ENCODE measurements at regions not wholly inside any gene's neighbourhood (a gene's known extent, or its start where the extent isn't known, plus 50 kb on each side); places are given as distances from the start of the nearest gene placed in this dataset.

DNA sequence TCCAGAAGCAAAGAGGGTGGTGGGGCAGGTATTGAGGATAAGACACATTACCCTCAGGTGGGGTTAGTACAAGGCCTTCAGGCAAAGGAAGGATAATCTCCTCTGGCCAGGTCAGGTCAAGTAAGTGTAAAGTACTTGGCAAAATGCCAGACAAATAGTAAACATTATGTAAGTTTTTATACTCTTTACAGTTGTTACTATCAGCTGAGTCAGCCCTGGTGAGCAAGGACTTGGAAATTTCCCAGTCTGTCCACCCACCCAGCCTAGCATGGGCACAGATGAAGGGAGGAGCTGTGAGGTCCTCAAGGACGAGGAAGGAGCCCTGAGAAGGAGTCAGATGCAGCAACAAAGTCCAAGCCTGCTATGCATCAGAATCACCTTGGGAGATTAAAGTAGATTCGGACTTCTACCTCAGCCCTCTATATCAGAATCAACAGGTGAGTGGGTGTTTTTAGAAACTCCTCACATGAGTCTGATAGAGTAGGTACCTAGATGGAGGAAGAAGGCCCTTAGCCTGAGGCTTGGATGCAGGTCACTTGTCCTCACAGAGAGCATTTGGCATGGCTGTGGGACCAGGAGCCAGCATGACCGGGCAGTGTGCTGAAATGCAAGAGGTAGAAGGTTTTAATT lies 50.2 kb upstream of the BARX1 start:
- 83 to 89% (median 89%) methylated on average over 3 of the region's 3 CpGs for WGBS, 3 donors
- intact Hi-C loops (cut with DNase I): no loop called here
- no peak for DNase-seq
- ATAC-seq: no peak
- Histone ChIP-seq H3K4me1 (no peaks in the 10 kb centered on the region), H3K9me3 (no peaks in the 10 kb centered on the region), H3K4me3 (no peak overlapping the region), H3K27me3 (ENCODE audit: insufficient read depth in 3 of 3, low read length in 2 of 3) (peaks cover 0 to 4% (median 0%) of the 10 kb centered on the region in 3 donors), H3K27ac (no peak overlapping the region), H3K36me3 (ENCODE audit: insufficient read depth in 1 of 2, low read depth in 1 of 2) (no peaks in the 10 kb centered on the region)
- TF ChIP-seq, protein P1, sequence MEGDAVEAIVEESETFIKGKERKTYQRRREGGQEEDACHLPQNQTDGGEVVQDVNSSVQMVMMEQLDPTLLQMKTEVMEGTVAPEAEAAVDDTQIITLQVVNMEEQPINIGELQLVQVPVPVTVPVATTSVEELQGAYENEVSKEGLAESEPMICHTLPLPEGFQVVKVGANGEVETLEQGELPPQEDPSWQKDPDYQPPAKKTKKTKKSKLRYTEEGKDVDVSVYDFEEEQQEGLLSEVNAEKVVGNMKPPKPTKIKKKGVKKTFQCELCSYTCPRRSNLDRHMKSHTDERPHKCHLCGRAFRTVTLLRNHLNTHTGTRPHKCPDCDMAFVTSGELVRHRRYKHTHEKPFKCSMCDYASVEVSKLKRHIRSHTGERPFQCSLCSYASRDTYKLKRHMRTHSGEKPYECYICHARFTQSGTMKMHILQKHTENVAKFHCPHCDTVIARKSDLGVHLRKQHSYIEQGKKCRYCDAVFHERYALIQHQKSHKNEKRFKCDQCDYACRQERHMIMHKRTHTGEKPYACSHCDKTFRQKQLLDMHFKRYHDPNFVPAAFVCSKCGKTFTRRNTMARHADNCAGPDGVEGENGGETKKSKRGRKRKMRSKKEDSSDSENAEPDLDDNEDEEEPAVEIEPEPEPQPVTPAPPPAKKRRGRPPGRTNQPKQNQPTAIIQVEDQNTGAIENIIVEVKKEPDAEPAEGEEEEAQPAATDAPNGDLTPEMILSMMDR (IDR thresholded peaks at IDR 0.05): no peak
